Mucosa of descending colon (tissue), 3 donors: ENCODE measurements at regions not wholly inside any gene's neighbourhood (a gene's known extent, or its start where the extent isn't known, plus 50 kb on each side); places are given as distances from the start of the nearest gene placed in this dataset.

Experiments used
- ATAC-seq: fragments of 200-7000 bp; cut with Tn5 transposase; one replicate; pipeline ENCODE4 v1.9.1; 2020; ENCODE audit warnings: mild to moderate bottlenecking, moderate library complexity
- DNase-seq, 3 donors: peaks; one replicate each; pipeline ENCODE4 v3.0.0-alpha.2; 2020
- H3K36me3 ChIP-seq: fragments of 200-600 bp; one replicate; pipeline ENCODE4 v1.8.0; 2021; ENCODE audit warnings: low read depth, mild to moderate bottlenecking
- H3K4me1 ChIP-seq: fragments of 200-600 bp; one replicate; pipeline ENCODE4 v1.8.0; 2021; ENCODE audit warnings: low read depth, mild to moderate bottlenecking
- H3K4me3 ChIP-seq: fragments of 200-600 bp; one replicate; pipeline ENCODE4 v1.8.0; 2021; ENCODE audit warnings: mild to moderate bottlenecking
- H3K9me3 ChIP-seq: fragments of 200-600 bp; one replicate; pipeline ENCODE4 v1.8.0; 2021; ENCODE audit warnings: mild to moderate bottlenecking
- CTCF ChIP-seq: fragments of 200-600 bp; IDR thresholded peaks from one replicate; pipeline ENCODE4 v1.8.0; 2022; ENCODE audit warnings: antibody characterized with exemption, mild to moderate bottlenecking
- intact Hi-C, 2 donors: fragments of 100-400 bp; cut with DNase I in 1 of 2; cut with micrococcal nuclease in 1 of 2; formaldehyde crosslinking; loops; one replicate each; pipeline versions ENCODE4 v1.11.0 to v1.11.1; 2022; cut with DNase I, micrococcal nuclease
- donor health status: DM: no; HTN: no; CAD: no; lungs with moderate emphysema.
- donor health status: DM: no; HTN: no; CAD: no.
- donor health status: DM: no; HTN: yes; CAD: no.

- Histone ChIP-seq H3K4me1 (no peaks in the 10 kb centered on the region), H3K9me3 (no peaks in the 10 kb centered on the region), H3K36me3 (no peaks in the 10 kb centered on the region), H3K4me3 (no peak overlapping the region)
- DNase-seq (no peak), ATAC-seq (no peak)
- TF ChIP-seq CTCF: no peak
- intact Hi-C loops: no loop called here
These were observed 465.2 kb upstream of the HS6ST1 start for GRCh38 chr2:128783896-128784295.

GRCh38 chr2:128784626-128785306 is 466.1 kb upstream of the HS6ST1 start:
- intact Hi-C loops: no loop called here

GRCh38 chr2:128786316-128786715 is 467.6 kb upstream of the HS6ST1 start:
- Histone ChIP-seq H3K4me3 (no peak overlapping the region), H3K4me1 (no peaks in the 10 kb centered on the region), H3K36me3 (no peaks in the 10 kb centered on the region), H3K9me3 (no peaks in the 10 kb centered on the region)
- TF ChIP-seq CTCF: no peak
- intact Hi-C loops: no loop called here
- DNase-seq: no peak
- no peak for ATAC-seq

More at GRCh38 chr2:128784626-128785306, 466.1 kb upstream of the HS6ST1 start:
- no peaks in the 10 kb centered on the region for H3K36me3 ChIP-seq
- H3K4me1 ChIP-seq: no peaks in the 10 kb centered on the region
- no peaks in the 10 kb centered on the region for H3K9me3 ChIP-seq
- no peak overlapping the region for H3K4me3 ChIP-seq
- TF ChIP-seq CTCF: no peak
- DNase-seq: no peak
- ATAC-seq: no peak

- intact Hi-C loops: no loop called here
- no peak for DNase-seq
- Histone ChIP-seq H3K36me3 (no peaks in the 10 kb centered on the region), H3K4me3 (no peak overlapping the region), H3K9me3 (no peaks in the 10 kb centered on the region), H3K4me1 (no peaks in the 10 kb centered on the region)
- ATAC-seq: no peak
- TF ChIP-seq CTCF: no peak
These were observed 468.2 kb upstream of the HS6ST1 start for GRCh38 chr2:128786741-128787478.

- intact Hi-C loops: no loop called here
- no peak for TF ChIP-seq CTCF
These were observed 468.9 kb upstream of the HS6ST1 start for GRCh38 chr2:128787616-128788015.

More at GRCh38 chr2:128787616-128788015, 468.9 kb upstream of the HS6ST1 start:
- Histone ChIP-seq H3K36me3 (no peaks in the 10 kb centered on the region), H3K9me3 (no peaks in the 10 kb centered on the region), H3K4me3 (no peak overlapping the region), H3K4me1 (no peaks in the 10 kb centered on the region)
- no peak for DNase-seq
- no peak for ATAC-seq
